ENCODE measurements at regions not wholly inside any gene's neighbourhood (a gene's known extent, or its start where the extent isn't known, plus 50 kb on each side); places are given as distances from the start of the nearest gene placed in this dataset.
"Not testable (repeated sequence)": the region's sequence is repeated elsewhere in the genome, so short reads cannot be mapped to it uniquely, and the experiment has no call there.

GRCh38 chr4:34502086-34502485, 1742.2 kb downstream of the ARAP2 start:
- Histone ChIP-seq H3K36me3 (no peaks in the 10 kb centered on the region), H3K4me3 (no peak overlapping the region), H3K4me1 (no peaks in the 10 kb centered on the region), H3K27me3 (no peaks in the 10 kb centered on the region), H3K9me3 (peaks cover 0 to 7% (median 0%) of the 10 kb centered on the region in 11 donors), H3K27ac (no peak overlapping the region)
- no peak for ATAC-seq
- no peak for DNase-seq
- WGBS, 2 donors, result 58 to 68% methylated on average over 2 of the region's 2 CpGs
- intact Hi-C loops (cut with DNase I), result no loop called here
- no peak for TF ChIP-seq CTCF (IDR thresholded peaks at IDR 0.05)

DNA sequence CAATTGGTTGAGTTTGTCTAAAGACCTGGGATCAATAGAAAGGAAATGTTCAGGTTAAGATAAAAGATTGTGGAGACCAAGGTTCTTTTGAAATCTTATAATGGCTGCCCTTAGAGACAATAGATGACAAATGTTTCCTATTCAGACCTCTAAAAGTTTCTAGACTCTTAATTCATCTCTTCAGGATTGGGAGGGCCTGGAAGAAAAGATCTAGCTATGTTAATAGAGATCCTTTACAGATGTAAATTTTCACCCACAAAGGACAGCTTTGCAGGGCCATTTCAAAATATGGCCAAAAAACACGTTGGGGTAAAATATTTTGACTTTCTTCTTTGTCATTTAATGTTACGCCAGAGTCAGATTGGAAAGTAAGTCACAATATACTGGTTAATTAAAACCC, 1739.6 kb downstream of the ARAP2 start:
- H3K4me1 ChIP-seq; H3K27ac ChIP-seq; H3K36me3 ChIP-seq; H3K9me3 ChIP-seq; intact Hi-C loops (cut with DNase I); DNase-seq; ATAC-seq; H3K27me3 ChIP-seq; H3K4me3 ChIP-seq: not testable (repeated sequence)
- WGBS, 2 donors, result 63 to 70% methylated on average over 2 of the region's 2 CpGs

DNA sequence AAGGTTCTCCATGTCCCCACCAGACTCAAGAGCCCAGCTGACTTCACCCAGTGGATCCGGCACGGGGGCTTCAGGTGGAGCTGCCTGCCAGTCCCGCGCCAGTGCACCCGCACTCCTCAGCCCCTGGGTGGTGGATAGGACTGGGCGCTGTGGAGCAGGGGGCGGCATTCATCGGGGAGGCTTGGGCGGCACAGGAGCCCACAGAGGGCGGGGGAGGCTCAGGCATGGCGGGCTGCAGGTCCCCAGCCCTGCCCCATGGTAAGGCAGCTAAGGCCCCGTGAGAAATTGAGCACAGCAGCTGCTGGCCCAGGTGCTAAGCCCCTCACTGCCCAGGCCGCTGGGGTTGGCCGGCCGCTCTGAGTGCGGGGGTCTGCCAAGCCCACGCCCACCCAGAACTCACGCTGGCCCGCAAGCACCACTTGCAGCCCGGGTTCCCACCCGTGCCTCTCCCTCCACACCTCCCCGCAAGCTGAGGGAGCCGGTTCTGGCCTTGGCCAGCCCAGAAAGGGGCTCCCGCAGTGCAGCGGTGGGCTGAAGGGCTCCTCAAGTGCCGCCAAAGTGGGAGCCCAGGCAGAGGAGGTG, 1737.7 kb downstream of the ARAP2 start:
- H3K27ac ChIP-seq; H3K4me3 ChIP-seq; H3K4me1 ChIP-seq; ATAC-seq; intact Hi-C loops (cut with DNase I); H3K36me3 ChIP-seq; H3K27me3 ChIP-seq; DNase-seq: not testable (repeated sequence)
- H3K9me3 ChIP-seq, result peaks cover 0 to 14% (median 0%) of the 10 kb centered on the region in 11 donors
- 90 to 92% methylated on average over 25 to 26 of the region's 26 CpGs for WGBS, 2 donors

DNA sequence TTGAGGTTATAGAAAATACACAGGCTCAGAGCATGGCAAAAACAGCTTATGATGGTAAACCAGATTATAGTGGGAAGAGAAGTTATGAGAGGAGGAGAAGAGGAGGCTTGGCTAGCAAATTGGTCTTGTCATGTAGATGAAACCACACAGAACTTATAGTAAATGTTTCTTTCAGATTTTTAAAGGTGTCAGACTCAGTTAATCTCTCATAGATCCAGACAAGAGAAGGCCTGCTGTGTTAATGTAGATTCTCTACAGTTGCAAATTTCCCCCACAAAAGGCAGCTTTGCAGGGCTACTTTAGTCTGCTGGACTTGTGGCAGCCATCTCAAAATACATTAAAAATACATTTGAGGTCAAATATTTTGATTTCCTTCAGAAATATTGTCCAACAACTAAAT, 1731.7 kb downstream of the ARAP2 start:
- DNase-seq (no peak), ATAC-seq (no peak)
- peaks cover 0 to 12% (median 0%) of the 10 kb centered on the region in 11 donors for H3K9me3 ChIP-seq
- no peak overlapping the region for H3K4me3 ChIP-seq
- intact Hi-C loops (cut with DNase I), result no loop called here
- H3K27ac ChIP-seq, result no peak overlapping the region
- TF ChIP-seq CTCF (IDR thresholded peaks at IDR 0.05), result no peak
- H3K27me3 ChIP-seq, result no peaks in the 10 kb centered on the region
- no peaks in the 10 kb centered on the region for H3K4me1 ChIP-seq
- H3K36me3 ChIP-seq, result no peaks in the 10 kb centered on the region

GRCh38 chr4:34516524-34516923, 1727.8 kb downstream of the ARAP2 start:
- intact Hi-C loops (cut with DNase I), result no loop called here
- Histone ChIP-seq H3K4me3 (no peak overlapping the region), H3K4me1 (no peaks in the 10 kb centered on the region), H3K27ac (no peak overlapping the region), H3K9me3 (peaks cover 0 to 6% (median 0%) of the 10 kb centered on the region in 11 donors), H3K36me3 (no peaks in the 10 kb centered on the region), H3K27me3 (no peaks in the 10 kb centered on the region)
- no peak for TF ChIP-seq CTCF (IDR thresholded peaks at IDR 0.05)
- ATAC-seq (no peak), DNase-seq (no peak)
- 82 to 92% methylated on average over 3 of the region's 3 CpGs for WGBS, 2 donors
